ENCODE measurements at regions not wholly inside any gene's neighbourhood (a gene's known extent, or its start where the extent isn't known, plus 50 kb on each side); places are given as distances from the start of the nearest gene placed in this dataset.

- no peak for TF ChIP-seq FOXP2 (optimal IDR thresholded peaks at IDR 0.05; ENCODE audit: borderline replicate concordance, extremely low read depth, extremely low read length, insufficient read depth)
- no peak for TF ChIP-seq REST (IDR thresholded peaks at IDR 0.05; ENCODE audit: insufficient read depth in 1 of 2, low read depth in 2 of 2, low read length in 2 of 2)
- no peak for TF ChIP-seq SIN3A (IDR thresholded peaks at IDR 0.05; ENCODE audit: borderline replicate concordance, insufficient read depth, low read length)
- no peak for TF ChIP-seq POLR2AphosphoS5 (IDR thresholded peaks at IDR 0.05; ENCODE audit: low read depth, low read length)
- TF ChIP-seq TAF1 (IDR thresholded peaks at IDR 0.05; ENCODE audit: borderline replicate concordance, insufficient read depth, low read length): no peak
Measured at GRCh38 chr4:56238251-56238650, 149.0 kb downstream of the AASDH start.

- TF ChIP-seq FOXP2 (optimal IDR thresholded peaks at IDR 0.05; ENCODE audit: borderline replicate concordance, extremely low read depth, extremely low read length, insufficient read depth) (no peak), REST (IDR thresholded peaks at IDR 0.05; ENCODE audit: insufficient read depth in 1 of 2, low read depth in 2 of 2, low read length in 2 of 2) (no peak), POLR2AphosphoS5 (IDR thresholded peaks at IDR 0.05; ENCODE audit: low read depth, low read length) (no peak), SIN3A (IDR thresholded peaks at IDR 0.05; ENCODE audit: borderline replicate concordance, insufficient read depth, low read length) (no peak), TAF1 (IDR thresholded peaks at IDR 0.05; ENCODE audit: borderline replicate concordance, insufficient read depth, low read length) (no peak)
Measured at GRCh38 chr4:56235725-56236124, 151.6 kb downstream of the AASDH start.

GRCh38 chr4:56235011-56235410, 152.3 kb downstream of the AASDH start:
- TF ChIP-seq SIN3A (IDR thresholded peaks at IDR 0.05; ENCODE audit: borderline replicate concordance, insufficient read depth, low read length) (no peak), TAF1 (IDR thresholded peaks at IDR 0.05; ENCODE audit: borderline replicate concordance, insufficient read depth, low read length) (no peak), POLR2AphosphoS5 (IDR thresholded peaks at IDR 0.05; ENCODE audit: low read depth, low read length) (no peak), FOXP2 (optimal IDR thresholded peaks at IDR 0.05; ENCODE audit: borderline replicate concordance, extremely low read depth, extremely low read length, insufficient read depth) (no peak), REST (IDR thresholded peaks at IDR 0.05; ENCODE audit: insufficient read depth in 1 of 2, low read depth in 2 of 2, low read length in 2 of 2) (no peak)

GRCh38 chr4:56234098-56234497, 153.2 kb downstream of the AASDH start:
- TF ChIP-seq POLR2AphosphoS5 (IDR thresholded peaks at IDR 0.05; ENCODE audit: low read depth, low read length) (no peak), SIN3A (IDR thresholded peaks at IDR 0.05; ENCODE audit: borderline replicate concordance, insufficient read depth, low read length) (no peak), TAF1 (IDR thresholded peaks at IDR 0.05; ENCODE audit: borderline replicate concordance, insufficient read depth, low read length) (no peak), REST (IDR thresholded peaks at IDR 0.05; ENCODE audit: insufficient read depth in 1 of 2, low read depth in 2 of 2, low read length in 2 of 2) (no peak), FOXP2 (optimal IDR thresholded peaks at IDR 0.05; ENCODE audit: borderline replicate concordance, extremely low read depth, extremely low read length, insufficient read depth) (no peak)

- TF ChIP-seq REST (IDR thresholded peaks at IDR 0.05; ENCODE audit: insufficient read depth in 1 of 2, low read depth in 2 of 2, low read length in 2 of 2) (no peak), POLR2AphosphoS5 (IDR thresholded peaks at IDR 0.05; ENCODE audit: low read depth, low read length) (no peak), SIN3A (IDR thresholded peaks at IDR 0.05; ENCODE audit: borderline replicate concordance, insufficient read depth, low read length) (no peak), FOXP2 (optimal IDR thresholded peaks at IDR 0.05; ENCODE audit: borderline replicate concordance, extremely low read depth, extremely low read length, insufficient read depth) (no peak), TAF1 (IDR thresholded peaks at IDR 0.05; ENCODE audit: borderline replicate concordance, insufficient read depth, low read length) (no peak)
Measured at GRCh38 chr4:56231410-56231809, 155.9 kb downstream of the AASDH start.
